HepG2 (cell line): ENCODE measurements at regions not wholly inside any gene's neighbourhood (a gene's known extent, or its start where the extent isn't known, plus 50 kb on each side); places are given as distances from the start of the nearest gene placed in this dataset.

Experiments used
- ATAC-seq: fragments of 200-7000 bp; cut with Tn5 transposase; 3 replicates; pipeline ENCODE4 v1.9.1; 2020; ENCODE audit warnings: mild to moderate bottlenecking, moderate library complexity
- BruUV-seq: library from RNA; stranded (reverse); fragments of 400-500 nt; replicated peaks from 2 replicates; lab custom pipeline; 2021; lab: Mats Ljungman, UMichigan
- CTCF ChIA-PET: fragments of 300-600 bp; formaldehyde crosslinking; extraction: SDS; loops from one replicate; lab custom pipeline; 2021; ENCODE audit warnings: low total read pairs, inconsistent platforms, low intra/inter-chr PET ratio; lab: Yijun Ruan, JAX
- POLR2A ChIA-PET: fragments of 350-600 bp; sonication (Branson Sonifier 250); formaldehyde crosslinking; loops from one replicate; lab custom pipeline; 2020; ENCODE audit warnings: antibody characterized with exemption, inconsistent platforms; lab: Yijun Ruan, JAX
- DNase-seq: peaks from one replicate; pipeline ENCODE4 v3.0.0-alpha.2; 2015; ENCODE audit warnings: low spot score
- FAIRE-seq: peaks from 3 replicates; lab custom pipeline; 2011; peaks lifted over from hg19 to GRCh38; lab: Jason Lieb, UNC
- H2AFZ ChIP-seq: one replicate; pipeline ENCODE4 v1.6.1; 2011; ENCODE audit warnings: low read length, inconsistent platforms
- H3K27ac ChIP-seq: fragments of 300-600 bp; 3 replicates; pipeline ENCODE4 v1.8.0; 2011; ENCODE audit warnings: mixed run types, mild to moderate bottlenecking, mixed read lengths, low read length, inconsistent platforms; ENCODE audit not compliant: insufficient read depth; ENCODE audit errors: extremely low read length
- H3K27me3 ChIP-seq, 2 experiments: fragments of 200-600 bp in 1 of 2; 2 replicates in 1 of 2; 3 replicates in 1 of 2; pipeline versions ENCODE4 v1.6.0 to v1.8.0; 2011; ENCODE audit warnings: low read length in 2 of 2, mild to moderate bottlenecking in 2 of 2, moderate library complexity in 2 of 2, inconsistent platforms in 1 of 2; ENCODE audit not compliant: insufficient read depth in 2 of 2, control insufficient read depth in 1 of 2
- H3K36me3 ChIP-seq, 2 experiments: fragments of 200-600 bp in 1 of 2; replicated peaks in 1 of 2; 2 replicates in 1 of 2; 3 replicates in 1 of 2; pipeline versions ENCODE4 v1.5.1 to v1.8.0; 2011; ENCODE audit warnings: low read length in 2 of 2, inconsistent platforms in 1 of 2; ENCODE audit not compliant: insufficient read depth in 2 of 2, control insufficient read depth in 1 of 2
- H3K4me1 ChIP-seq: 2 replicates; pipeline ENCODE4 v1.5.1; 2012; ENCODE audit warnings: low read length, inconsistent platforms; ENCODE audit not compliant: insufficient read depth
- H3K4me2 ChIP-seq: 2 replicates; pipeline ENCODE4 v1.6.0; 2011; ENCODE audit warnings: low read depth, low read length, inconsistent platforms
- H3K4me3 ChIP-seq, 3 experiments: fragments of 200-600 bp in 1 of 3; sonication (generic), shearing (Covaris generic) in 1 of 3; replicated peaks in 1 of 3; 2 replicates each; pipeline ENCODE4 v1.5.1; 2011 to 2016; ENCODE audit warnings: low read length in 3 of 3, inconsistent platforms in 2 of 3, low read depth in 2 of 3, mild to moderate bottlenecking in 2 of 3, control low read depth in 1 of 3, mixed read lengths in 1 of 3; ENCODE audit not compliant: insufficient read depth in 1 of 3
- H3K79me2 ChIP-seq: one replicate; pipeline ENCODE4 v1.6.1; 2011; ENCODE audit warnings: low read length, inconsistent platforms; ENCODE audit not compliant: insufficient read depth
- H3K9ac ChIP-seq: 2 replicates; pipeline ENCODE4 v1.6.0; 2011; ENCODE audit warnings: mild to moderate bottlenecking, low read depth, low read length, inconsistent platforms; ENCODE audit not compliant: insufficient read depth
- H3K9me3 ChIP-seq: 2 replicates; pipeline ENCODE4 v1.5.1; 2012; ENCODE audit warnings: mild to moderate bottlenecking, low read length
- H4K20me1 ChIP-seq: 2 replicates; pipeline ENCODE4 v1.6.0; 2011; ENCODE audit warnings: inconsistent platforms, mild to moderate bottlenecking, low read length, moderate library complexity; ENCODE audit not compliant: insufficient read depth
- E2F2 ChIP-seq: sonication (generic); formaldehyde crosslinking; IDR thresholded peaks from 2 replicates; pipeline ENCODE4 v1.4.0; 2020; ENCODE audit warnings: missing genetic modification reagents, borderline replicate concordance
- STAT5B ChIP-seq: sonication (generic); formaldehyde crosslinking; IDR thresholded peaks from 2 replicates; pipeline ENCODE4 v1.4.0; 2020; ENCODE audit warnings: missing genetic modification reagents
- ZNF234 ChIP-seq: sonication (generic); formaldehyde crosslinking; conservative IDR thresholded peaks from 2 replicates; pipeline ENCODE4 v1.5.1; 2020; ENCODE audit warnings: mild to moderate bottlenecking, missing genetic modification reagents
- ZNF615 ChIP-seq: sonication (generic); formaldehyde crosslinking; IDR thresholded peaks from 2 replicates; pipeline ENCODE4 v1.5.0; 2020; ENCODE audit warnings: mild to moderate bottlenecking, missing genetic modification reagents, borderline replicate concordance
- WGBS: methylation state at CpG from one replicate; pipeline ENCODE4 v1.1.6; 2017; ENCODE audit warnings: low lambda C conversion rate; 5-methylcytosine and 5-hydroxymethylcytosine counted together
- in situ Hi-C: cut with HindIII; loops from 2 replicates; pipeline ENCODE4 v1.10.0; 2017; ENCODE audit warnings: low pct_unique_long_range_greater_than_20kb; ENCODE audit not compliant: extremely low pct_ligation_motif_present
- intact Hi-C: fragments of 100-400 bp; cut with micrococcal nuclease; formaldehyde crosslinking; loops from one replicate; pipeline ENCODE4 v1.10.0; 2022; ENCODE audit not compliant: unreplicated experiment
- TF ChIP-seq, protein P1 (sequence below): sonication (generic); formaldehyde crosslinking; IDR thresholded peaks from 2 replicates; pipeline ENCODE4 v1.4.0; 2020; ENCODE audit warnings: low read depth, missing genetic modification reagents

DNA sequence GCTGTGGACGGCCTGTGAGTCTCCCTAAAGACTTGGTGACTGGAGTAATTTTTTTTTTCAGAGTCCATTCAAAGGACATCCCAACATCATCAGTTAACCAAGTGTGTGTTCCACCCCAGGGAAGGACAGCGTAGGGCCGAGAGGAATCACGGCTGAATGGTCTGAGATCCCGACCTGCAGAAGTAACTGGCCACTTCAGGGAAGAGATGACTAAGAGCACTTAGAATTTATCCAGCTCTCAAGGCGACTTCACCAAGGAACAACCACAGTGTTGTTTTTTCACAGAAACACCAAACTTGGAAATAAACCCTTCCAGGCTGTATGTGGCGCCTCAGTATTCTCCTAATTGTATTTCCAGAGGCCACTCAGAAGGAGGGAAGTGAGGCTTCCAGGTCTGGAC is 231.6 kb downstream of the FNDC1 start (continued):
- TF ChIP-seq E2F2 (CRISPR knock-in tag) = no peak
- no peak for TF ChIP-seq ZNF234
- TF ChIP-seq, all 625 proteins: peak for 0

DNA sequence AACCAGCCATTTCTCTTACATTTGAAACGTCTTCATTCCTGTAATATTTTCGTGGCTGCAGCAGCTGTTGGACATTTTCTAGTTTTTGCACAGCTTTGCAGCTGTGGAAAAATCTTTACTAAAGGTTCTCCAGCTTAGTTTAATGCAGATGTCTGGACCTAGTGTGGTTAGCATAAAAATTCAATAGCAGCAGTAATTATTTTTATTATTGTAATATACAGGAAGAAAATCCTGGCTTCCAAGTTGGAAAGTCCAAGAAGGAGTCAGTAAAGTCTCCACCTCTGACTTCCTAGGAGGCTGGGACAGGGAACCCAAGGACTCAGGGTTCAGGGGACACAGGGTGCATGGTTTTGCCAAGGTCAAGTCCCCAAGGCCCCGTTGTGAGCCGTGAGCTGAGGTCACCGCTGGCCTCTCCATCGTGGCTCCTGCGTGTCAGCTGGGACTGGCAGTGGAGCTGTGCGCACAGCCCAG is 230.6 kb downstream of the FNDC1 start:
- Histone ChIP-seq H3K4me1 (no peaks in the 10 kb centered on the region), H3K27me3 (peaks cover 0 to 23% of the 10 kb centered on the region in 2 experiments; a peak in 3 of 5 replicates), H3K79me2 (no peaks in the 10 kb centered on the region), H3K36me3 (no peaks in the 10 kb centered on the region), H3K4me2 (no peak overlapping the region), H3K27ac (no peak overlapping the region), H3K4me3 (no peak overlapping the region), H2AFZ (no peak overlapping the region), H3K9ac (no peak overlapping the region), H3K9me3 (no peaks in the 10 kb centered on the region), H4K20me1 (no peaks in the 10 kb centered on the region)
- in situ Hi-C loops (no loop called here), intact Hi-C loops (no loop called here)
- FAIRE-seq (no peak), ATAC-seq (no peak), DNase-seq (no peak)
- TF ChIP-seq, protein P1, sequence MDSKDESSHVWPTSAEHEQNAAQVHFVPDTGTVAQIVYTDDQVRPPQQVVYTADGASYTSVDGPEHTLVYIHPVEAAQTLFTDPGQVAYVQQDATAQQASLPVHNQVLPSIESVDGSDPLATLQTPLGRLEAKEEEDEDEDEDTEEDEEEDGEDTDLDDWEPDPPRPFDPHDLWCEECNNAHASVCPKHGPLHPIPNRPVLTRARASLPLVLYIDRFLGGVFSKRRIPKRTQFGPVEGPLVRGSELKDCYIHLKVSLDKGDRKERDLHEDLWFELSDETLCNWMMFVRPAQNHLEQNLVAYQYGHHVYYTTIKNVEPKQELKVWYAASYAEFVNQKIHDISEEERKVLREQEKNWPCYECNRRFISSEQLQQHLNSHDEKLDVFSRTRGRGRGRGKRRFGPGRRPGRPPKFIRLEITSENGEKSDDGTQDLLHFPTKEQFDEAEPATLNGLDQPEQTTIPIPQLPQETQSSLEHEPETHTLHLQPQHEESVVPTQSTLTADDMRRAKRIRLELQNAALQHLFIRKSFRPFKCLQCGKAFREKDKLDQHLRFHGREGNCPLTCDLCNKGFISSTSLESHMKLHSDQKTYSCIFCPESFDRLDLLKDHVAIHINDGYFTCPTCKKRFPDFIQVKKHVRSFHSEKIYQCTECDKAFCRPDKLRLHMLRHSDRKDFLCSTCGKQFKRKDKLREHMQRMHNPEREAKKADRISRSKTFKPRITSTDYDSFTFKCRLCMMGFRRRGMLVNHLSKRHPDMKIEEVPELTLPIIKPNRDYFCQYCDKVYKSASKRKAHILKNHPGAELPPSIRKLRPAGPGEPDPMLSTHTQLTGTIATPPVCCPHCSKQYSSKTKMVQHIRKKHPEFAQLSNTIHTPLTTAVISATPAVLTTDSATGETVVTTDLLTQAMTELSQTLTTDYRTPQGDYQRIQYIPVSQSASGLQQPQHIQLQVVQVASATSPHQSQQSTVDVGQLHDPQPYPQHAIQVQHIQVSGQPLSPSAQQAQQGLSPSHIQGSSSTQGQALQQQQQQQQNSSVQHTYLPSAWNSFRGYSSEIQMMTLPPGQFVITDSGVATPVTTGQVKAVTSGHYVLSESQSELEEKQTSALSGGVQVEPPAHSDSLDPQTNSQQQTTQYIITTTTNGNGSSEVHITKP = no peak
- TF ChIP-seq STAT5B (CRISPR knock-in tag) = no peak
- TF ChIP-seq ZNF615 (CRISPR knock-in tag) = no peak
- ChIA-PET CTCF (no interaction called here), POLR2A (no interaction called here)
- 7% methylated on average over 8 of the region's 8 CpGs for WGBS
- BruUV-seq = no TSS peak
